ENCODE measurements at regions not wholly inside any gene's neighbourhood (a gene's known extent, or its start where the extent isn't known, plus 50 kb on each side); places are given as distances from the start of the nearest gene placed in this dataset.

DNA sequence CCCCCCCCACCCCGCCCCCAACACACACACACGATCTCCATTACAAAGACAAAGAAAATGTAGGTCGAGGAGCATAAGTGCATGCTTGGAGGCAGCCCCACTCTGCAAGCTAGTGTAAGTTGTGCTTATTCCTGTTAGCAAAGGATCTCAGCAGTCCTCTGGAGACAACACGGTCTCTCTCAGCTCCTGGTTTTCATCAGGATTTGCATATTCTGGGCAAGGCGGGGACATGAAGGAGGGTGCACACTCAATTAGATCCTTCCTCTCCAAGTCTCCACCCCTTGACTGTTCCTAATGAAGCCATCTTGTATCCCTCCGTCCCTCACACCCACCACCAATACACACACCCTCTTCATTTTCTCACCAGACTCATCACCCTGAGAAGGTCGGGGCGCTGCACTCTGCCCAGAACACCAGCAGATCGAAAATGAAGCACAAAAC, 63.8 kb downstream of the MRPL46 start:
- H3K4me1 ChIP-seq, result peaks cover 0 to 3% of the 10 kb centered on the region in 2 donors
- no peak for TF ChIP-seq POLR2A (IDR thresholded peaks at IDR 0.05)
- TF ChIP-seq, protein P1, sequence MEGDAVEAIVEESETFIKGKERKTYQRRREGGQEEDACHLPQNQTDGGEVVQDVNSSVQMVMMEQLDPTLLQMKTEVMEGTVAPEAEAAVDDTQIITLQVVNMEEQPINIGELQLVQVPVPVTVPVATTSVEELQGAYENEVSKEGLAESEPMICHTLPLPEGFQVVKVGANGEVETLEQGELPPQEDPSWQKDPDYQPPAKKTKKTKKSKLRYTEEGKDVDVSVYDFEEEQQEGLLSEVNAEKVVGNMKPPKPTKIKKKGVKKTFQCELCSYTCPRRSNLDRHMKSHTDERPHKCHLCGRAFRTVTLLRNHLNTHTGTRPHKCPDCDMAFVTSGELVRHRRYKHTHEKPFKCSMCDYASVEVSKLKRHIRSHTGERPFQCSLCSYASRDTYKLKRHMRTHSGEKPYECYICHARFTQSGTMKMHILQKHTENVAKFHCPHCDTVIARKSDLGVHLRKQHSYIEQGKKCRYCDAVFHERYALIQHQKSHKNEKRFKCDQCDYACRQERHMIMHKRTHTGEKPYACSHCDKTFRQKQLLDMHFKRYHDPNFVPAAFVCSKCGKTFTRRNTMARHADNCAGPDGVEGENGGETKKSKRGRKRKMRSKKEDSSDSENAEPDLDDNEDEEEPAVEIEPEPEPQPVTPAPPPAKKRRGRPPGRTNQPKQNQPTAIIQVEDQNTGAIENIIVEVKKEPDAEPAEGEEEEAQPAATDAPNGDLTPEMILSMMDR (IDR thresholded peaks at IDR 0.05), result no peak
- no peak overlapping the region for H3K27ac ChIP-seq
- no peak for DNase-seq
- H3K36me3 ChIP-seq, result no peaks in the 10 kb centered on the region
- H3K9me3 ChIP-seq, result no peaks in the 10 kb centered on the region
- no peaks in the 10 kb centered on the region for H3K27me3 ChIP-seq
- intact Hi-C loops (cut with DNase I; ENCODE audit: low total_unique reads), result no loop called here
- H3K4me3 ChIP-seq, result no peak overlapping the region

DNA sequence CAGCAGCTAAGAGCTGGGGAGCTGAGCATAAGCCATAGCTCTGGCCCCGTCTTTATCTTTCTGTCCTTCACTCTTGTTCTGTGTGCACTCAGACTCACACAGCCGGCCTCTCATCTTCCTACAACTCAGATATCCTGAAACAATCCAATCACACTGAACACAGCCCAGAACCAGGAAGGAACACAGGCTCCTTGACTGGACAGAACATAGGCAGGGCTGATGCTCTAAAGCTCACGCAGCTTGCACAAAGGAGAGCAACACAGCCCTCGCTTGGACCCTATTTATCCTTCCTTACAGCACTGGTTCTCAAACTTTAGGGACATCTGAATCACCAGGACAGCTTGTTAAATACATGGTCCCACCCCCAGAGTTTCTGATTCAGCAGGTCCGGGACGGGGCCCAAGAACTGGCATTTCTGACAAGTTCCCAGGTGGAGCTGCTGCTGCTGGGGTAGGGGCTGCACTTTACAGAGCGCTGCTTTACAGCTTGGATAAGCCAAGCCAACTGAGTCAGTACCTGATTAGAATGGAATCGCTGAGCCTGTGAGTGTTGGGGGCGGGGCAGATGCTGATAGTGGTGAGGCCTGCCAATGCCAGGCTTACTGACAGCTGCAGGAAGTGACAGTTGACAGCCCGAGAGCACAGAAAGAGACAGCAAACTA, 65.1 kb downstream of the MRPL46 start:
- Histone ChIP-seq H3K4me1 (peaks cover 0 to 3% of the 10 kb centered on the region in 2 donors), H3K27me3 (no peaks in the 10 kb centered on the region), H3K36me3 (no peaks in the 10 kb centered on the region), H3K27ac (peak overlapping the region; percentile 71 to 75), H3K9me3 (no peaks in the 10 kb centered on the region), H3K4me3 (no peak overlapping the region)
- no peak for TF ChIP-seq POLR2A (IDR thresholded peaks at IDR 0.05)
- TF ChIP-seq, protein P1 (IDR thresholded peaks at IDR 0.05), result no peak
- DNase-seq, result no peak
- intact Hi-C loops (cut with DNase I; ENCODE audit: low total_unique reads), result no loop called here

DNA sequence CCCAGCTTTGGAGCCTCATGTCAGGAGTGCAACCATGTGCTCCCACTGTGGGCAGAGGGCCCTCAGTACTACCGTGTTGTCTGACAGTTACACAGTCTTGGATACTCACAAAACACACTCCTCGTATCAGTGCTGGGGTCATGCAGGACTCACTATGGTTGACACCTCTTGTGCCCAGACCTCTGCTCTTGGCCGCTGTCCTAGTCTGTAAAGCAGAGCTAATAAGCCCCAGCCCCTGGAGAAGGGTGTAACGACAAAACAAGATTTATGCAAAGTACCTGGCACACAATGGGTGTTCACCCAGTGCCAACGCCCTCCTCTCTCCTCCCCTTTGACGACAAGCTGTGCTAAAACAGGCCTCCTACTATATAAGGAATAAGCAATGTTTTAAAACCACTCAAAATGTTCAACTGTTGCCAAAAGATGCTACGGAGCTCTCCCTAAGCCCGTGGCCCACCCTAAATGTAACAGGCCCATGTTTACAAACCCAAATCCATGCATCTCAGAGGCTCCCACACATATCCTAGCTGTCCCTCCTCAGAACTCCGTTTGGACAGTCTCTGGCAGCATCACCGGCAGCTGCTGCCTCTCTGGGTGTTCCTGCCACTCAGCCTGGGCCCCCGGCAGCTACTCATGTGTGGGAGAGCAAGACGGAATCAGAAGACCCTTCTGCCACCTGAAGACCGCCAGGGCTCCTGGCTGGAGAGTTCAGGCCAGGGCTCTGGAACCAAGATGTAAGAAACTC, 65.8 kb downstream of the MRPL46 start:
- peaks cover 0 to 3% of the 10 kb centered on the region in 2 donors for H3K4me1 ChIP-seq
- no peaks in the 10 kb centered on the region for H3K27me3 ChIP-seq
- H3K9me3 ChIP-seq, result no peaks in the 10 kb centered on the region
- peak overlapping the region; percentile 71 to 75 for H3K27ac ChIP-seq
- TF ChIP-seq, protein P1 (IDR thresholded peaks at IDR 0.05), result no peak
- no peak for TF ChIP-seq POLR2A (IDR thresholded peaks at IDR 0.05)
- no peaks in the 10 kb centered on the region for H3K36me3 ChIP-seq
- peak; percentile 41 to 47 for DNase-seq
- intact Hi-C loops (cut with DNase I; ENCODE audit: low total_unique reads), result no loop called here
- no peak overlapping the region for H3K4me3 ChIP-seq

DNA sequence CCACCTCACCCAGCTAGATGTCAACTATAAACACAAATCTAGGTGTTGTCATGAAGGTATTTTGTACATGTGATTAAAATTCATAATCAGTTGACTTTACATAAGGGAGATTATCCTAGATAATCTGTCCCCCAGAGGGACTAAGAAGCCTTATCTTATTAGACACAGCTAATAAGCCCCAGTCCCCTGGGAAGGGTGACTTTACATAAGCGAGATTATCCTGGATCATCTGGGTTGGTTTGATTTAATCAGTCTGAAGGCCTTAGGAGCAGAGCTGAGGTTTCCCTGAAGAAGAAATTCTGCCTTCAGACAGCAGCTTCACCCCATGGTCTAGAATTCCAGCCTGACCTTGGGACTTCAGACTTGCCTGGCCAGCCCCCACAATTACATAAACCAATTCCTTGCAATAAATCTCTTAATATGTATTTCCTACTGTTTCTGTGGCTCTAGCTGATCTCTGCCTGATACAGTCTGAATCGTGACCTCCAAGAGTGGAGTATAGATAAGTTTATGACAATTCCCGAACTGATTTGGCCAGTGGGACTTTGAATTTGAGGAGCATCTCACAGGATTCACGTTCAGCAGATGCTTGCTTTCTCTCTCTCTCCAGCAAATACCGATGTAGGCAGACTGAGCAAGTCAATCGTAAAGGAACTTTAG, 66.5 kb downstream of the MRPL46 start:
- intact Hi-C loops (cut with DNase I; ENCODE audit: low total_unique reads), result no loop called here
- H3K9me3 ChIP-seq, result no peaks in the 10 kb centered on the region
- H3K27me3 ChIP-seq, result no peaks in the 10 kb centered on the region
- no peak for DNase-seq
- no peak for TF ChIP-seq POLR2A (IDR thresholded peaks at IDR 0.05)
- TF ChIP-seq, protein P1 (IDR thresholded peaks at IDR 0.05), result no peak
- H3K36me3 ChIP-seq, result no peaks in the 10 kb centered on the region
- peaks cover 0 to 3% of the 10 kb centered on the region in 2 donors for H3K4me1 ChIP-seq
- peak overlapping the region; percentile 71 to 75 for H3K27ac ChIP-seq
- H3K4me3 ChIP-seq, result no peak overlapping the region

DNA sequence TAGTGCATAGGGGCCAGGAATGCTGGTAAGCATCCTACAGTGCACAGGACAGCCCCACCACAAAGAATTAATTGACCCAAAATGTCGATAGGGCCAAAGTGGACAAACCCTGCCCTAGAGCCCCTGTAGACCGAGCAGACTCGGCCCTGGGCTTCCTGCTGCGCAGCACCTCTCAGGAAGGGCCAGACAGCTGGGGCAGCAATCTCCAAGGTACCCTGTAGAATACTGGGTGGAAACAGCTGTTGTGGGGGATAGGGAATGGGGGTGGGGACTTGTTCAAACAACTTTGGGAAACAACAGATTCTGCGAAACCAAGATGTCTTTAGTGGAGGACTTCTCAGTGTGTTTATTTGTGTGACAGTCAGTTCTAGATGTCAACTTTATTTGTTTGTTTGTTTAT, 67.1 kb downstream of the MRPL46 start:
- no peak overlapping the region for H3K4me3 ChIP-seq
- DNase-seq, result no peak
- H3K36me3 ChIP-seq, result no peaks in the 10 kb centered on the region
- H3K27me3 ChIP-seq, result no peaks in the 10 kb centered on the region
- intact Hi-C loops (cut with DNase I; ENCODE audit: low total_unique reads), result no loop called here
- H3K27ac ChIP-seq, result peak overlapping the region in 1 of 2 donors; percentile 75
- no peaks in the 10 kb centered on the region for H3K9me3 ChIP-seq
- TF ChIP-seq, protein P1 (IDR thresholded peaks at IDR 0.05), result no peak
- TF ChIP-seq POLR2A (IDR thresholded peaks at IDR 0.05), result no peak
- H3K4me1 ChIP-seq, result peaks cover 0 to 3% of the 10 kb centered on the region in 2 donors
